NCI-H2029 (cell line): ENCODE measurements at regions not wholly inside any gene's neighbourhood (a gene's known extent, or its start where the extent isn't known, plus 50 kb on each side); places are given as distances from the start of the nearest gene placed in this dataset.

Experiments used
- DNase-seq: peaks from one replicate; lab custom pipeline; 2025; lab: John Stamatoyannopoulos, UW

GRCh38 chr3:56864090-56864489, 62.3 kb upstream of the ARHGEF3 start:
- DNase-seq, result no peak

DNA sequence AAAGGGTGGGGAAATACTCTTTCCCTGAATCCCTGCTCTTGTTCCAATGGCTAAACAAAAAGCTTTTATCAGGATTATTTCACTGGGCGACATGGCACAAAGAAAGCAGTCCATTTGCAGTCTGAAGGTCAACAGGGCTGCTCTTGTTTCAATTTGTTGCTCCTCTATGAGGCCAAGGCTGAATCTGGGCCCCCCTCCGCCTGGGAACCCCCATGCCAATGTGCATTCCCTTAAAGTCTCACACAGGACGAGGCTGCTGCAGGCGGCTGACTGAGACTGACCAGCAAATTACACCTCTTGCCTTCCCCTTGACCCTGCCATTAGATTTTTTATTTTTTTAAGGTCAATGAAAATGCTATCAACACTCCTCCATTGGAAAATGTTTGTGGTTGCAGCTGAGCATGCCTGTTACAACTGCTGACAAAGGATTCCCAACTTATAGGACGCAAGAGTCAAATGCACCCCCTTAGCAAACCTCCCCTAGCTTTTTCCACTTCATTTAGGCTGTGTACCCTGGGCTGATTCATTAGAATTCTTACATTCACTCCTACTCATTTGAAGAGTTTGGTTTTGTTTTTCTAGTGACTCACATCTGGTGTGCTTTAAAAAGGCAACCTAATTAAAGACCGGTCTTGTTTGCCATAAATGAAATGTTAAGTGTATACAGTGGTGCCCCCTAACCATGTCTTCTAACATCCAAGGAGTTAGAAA, 60.8 kb upstream of the ARHGEF3 start:
- no peak for DNase-seq

DNA sequence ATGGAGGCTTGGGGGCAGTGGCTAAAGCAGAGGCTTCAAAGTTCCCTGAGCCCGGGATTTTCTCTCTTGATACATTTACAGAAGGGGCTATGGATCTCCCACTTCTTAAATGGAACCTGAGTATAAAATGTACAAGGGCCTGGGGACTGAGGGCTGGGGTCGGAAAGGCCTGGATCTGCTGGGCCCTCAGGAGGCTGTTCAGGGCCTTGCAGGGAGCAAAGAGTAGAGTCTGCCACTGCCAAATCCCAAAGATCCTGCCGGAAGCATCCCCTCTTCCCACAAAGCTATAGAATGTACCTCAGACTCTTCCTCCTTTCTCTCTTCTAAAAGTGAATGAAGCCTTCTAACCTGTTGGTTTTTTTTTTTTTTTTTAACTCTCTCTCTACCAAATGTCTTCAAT, 59.8 kb upstream of the ARHGEF3 start:
- no peak for DNase-seq

DNA sequence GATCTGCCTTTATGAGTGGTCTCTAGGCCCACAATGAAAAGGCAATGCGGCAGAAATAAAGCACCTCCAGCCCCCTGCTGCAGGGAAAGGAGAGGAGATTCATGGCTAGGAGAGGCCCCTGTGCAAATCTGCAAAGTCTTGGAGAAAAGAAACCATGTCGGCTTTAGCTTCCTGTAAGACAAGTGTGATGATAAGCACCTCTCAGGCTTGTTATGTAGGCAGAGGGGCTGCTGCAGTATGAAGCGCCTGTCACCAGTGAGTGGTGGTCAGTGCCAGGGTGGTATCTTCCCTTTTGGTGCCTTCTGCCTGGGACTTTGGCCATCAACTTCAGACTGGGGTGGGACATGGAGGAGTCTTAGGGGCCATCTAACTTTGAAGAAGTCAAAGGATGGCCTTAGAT, 59.2 kb upstream of the ARHGEF3 start:
- DNase-seq, result no peak

GRCh38 chr3:56860351-56860750, 58.6 kb upstream of the ARHGEF3 start:
- no peak for DNase-seq

GRCh38 chr3:56858331-56858730, 56.6 kb upstream of the ARHGEF3 start:
- no peak for DNase-seq

DNA sequence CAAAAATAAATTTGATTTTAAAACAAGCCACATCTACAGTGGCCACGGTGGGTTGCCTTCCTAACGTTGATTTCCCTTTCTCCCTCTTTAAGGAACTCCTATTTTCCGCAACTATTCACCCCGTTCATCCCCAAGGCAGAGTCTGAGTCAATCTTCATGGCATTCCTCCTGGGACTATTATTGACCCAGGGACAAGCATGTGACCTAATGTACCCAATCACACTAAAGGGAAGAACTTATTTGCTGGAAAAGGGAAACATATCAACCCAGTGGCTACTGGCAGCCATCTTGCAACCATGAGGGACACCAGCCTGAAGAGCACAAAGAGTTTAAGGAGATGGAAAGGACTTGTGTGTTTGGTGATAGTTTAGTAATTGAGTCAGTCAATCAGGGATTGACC, 55.4 kb upstream of the ARHGEF3 start:
- no peak for DNase-seq

- DNase-seq, result no peak
Observed at GRCh38 chr3:56856752-56857151, 55.0 kb upstream of the ARHGEF3 start.

- no peak for DNase-seq
Observed at GRCh38 chr3:56855856-56856512, 54.2 kb upstream of the ARHGEF3 start.

GRCh38 chr3:56854856-56855611, 53.3 kb upstream of the ARHGEF3 start:
- DNase-seq, result no peak

GRCh38 chr3:56851966-56852884, 50.5 kb upstream of the ARHGEF3 start:
- DNase-seq, result no peak
